Sigmoid colon (tissue), 6 donors: ENCODE measurements at regions not wholly inside any gene's neighbourhood (a gene's known extent, or its start where the extent isn't known, plus 50 kb on each side); places are given as distances from the start of the nearest gene placed in this dataset.

Experiments
- DNase-seq: peaks from one replicate; pipeline ENCODE4 v3.0.0-alpha.2; 2019
- H3K27ac ChIP-seq, 4 donors: fragments of 200-600 bp; sonication (generic); one replicate each; pipeline ENCODE4 v1.5.1; 2016 to 2019; ENCODE audit warnings: mild to moderate bottlenecking in 1 of 4
- H3K27me3 ChIP-seq, 3 donors: fragments of 200-600 bp; sonication (generic); one replicate each; pipeline ENCODE4 v1.5.1; 2019; ENCODE audit warnings: mild to moderate bottlenecking in 1 of 3
- H3K36me3 ChIP-seq, 4 donors: fragments of 200-600 bp; sonication (generic); one replicate each; pipeline ENCODE4 v1.5.1; 2016 to 2019
- H3K4me1 ChIP-seq, 4 donors: fragments of 200-600 bp; sonication (generic); one replicate each; pipeline ENCODE4 v1.5.1; 2017 to 2019
- H3K4me3 ChIP-seq, 4 donors: fragments of 200-600 bp; sonication (generic); one replicate each; pipeline ENCODE4 v1.5.1; 2017 to 2019; ENCODE audit warnings: mild to moderate bottlenecking in 2 of 4, moderate library complexity in 1 of 4
- H3K9me3 ChIP-seq, 4 donors: fragments of 200-600 bp in 3 of 4; sonication (generic) in 3 of 4; one replicate each; pipeline versions ENCODE4 v1.5.1 to v1.6.1; 2013 to 2019
- EP300 ChIP-seq, 4 donors: sonication (generic); formaldehyde crosslinking; IDR thresholded peaks; one replicate each; pipeline ENCODE4 v1.6.1; 2017; ENCODE audit warnings: antibody characterized with exemption in 4 of 4
- POLR2A ChIP-seq, 2 donors: fragments of 450-650 bp; IDR thresholded peaks; one replicate each; pipeline ENCODE4 v1.6.1; 2016; ENCODE audit warnings: antibody characterized with exemption in 2 of 2, mild to moderate bottlenecking in 2 of 2, moderate library complexity in 2 of 2
- POLR2AphosphoS5 ChIP-seq, 4 donors: sonication (generic); formaldehyde crosslinking; IDR thresholded peaks; one replicate each; pipeline ENCODE4 v1.6.1; 2017; ENCODE audit warnings: antibody characterized with exemption in 4 of 4
- WGBS, 2 donors: extraction: QIAGEN DNeasy Blood & Tissue Kit; methylation state at CpG; one replicate each; pipeline ENCODE4 v1.1.7; 2013; 5-methylcytosine and 5-hydroxymethylcytosine counted together
- intact Hi-C: fragments of 100-400 bp; cut with DNase I; formaldehyde crosslinking; loops from one replicate; pipeline ENCODE4 v1.15.1; 2023
- TF ChIP-seq, protein P1 (sequence below), 4 experiments: fragments of 450-650 bp in 3 of 4; fragments of 200-600 bp in 1 of 4; IDR thresholded peaks; one replicate each; pipeline ENCODE4 v1.5.1; 2016 to 2019; ENCODE audit warnings: antibody characterized with exemption in 4 of 4, mild to moderate bottlenecking in 3 of 4, moderate library complexity in 2 of 4
- donor health status: healthy with polysubstance abuse.
- donor health status: healthy.

DNA sequence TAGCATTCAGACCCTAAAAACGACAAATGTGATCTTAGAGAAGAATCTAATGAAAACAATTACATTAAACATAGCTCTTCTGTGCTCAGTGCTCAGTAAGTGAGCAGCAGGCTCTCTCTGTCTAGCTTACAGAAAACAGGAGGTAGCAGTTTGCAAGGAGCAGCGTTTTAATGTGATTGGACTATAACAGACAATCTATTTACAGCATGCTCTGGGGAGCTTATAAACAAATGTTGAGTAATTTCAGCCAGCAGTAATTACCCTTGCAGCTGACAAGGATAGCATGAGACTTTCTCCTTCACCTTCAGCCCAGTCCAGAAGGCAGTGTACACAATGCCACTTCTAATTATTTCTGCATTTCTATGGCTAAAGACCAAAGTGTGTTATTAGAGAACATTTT lies 270.4 kb downstream of the FIGN start:
- no peak overlapping the region for H3K4me3 ChIP-seq
- TF ChIP-seq EP300 (IDR thresholded peaks at IDR 0.05): no peak
- TF ChIP-seq, protein P1, sequence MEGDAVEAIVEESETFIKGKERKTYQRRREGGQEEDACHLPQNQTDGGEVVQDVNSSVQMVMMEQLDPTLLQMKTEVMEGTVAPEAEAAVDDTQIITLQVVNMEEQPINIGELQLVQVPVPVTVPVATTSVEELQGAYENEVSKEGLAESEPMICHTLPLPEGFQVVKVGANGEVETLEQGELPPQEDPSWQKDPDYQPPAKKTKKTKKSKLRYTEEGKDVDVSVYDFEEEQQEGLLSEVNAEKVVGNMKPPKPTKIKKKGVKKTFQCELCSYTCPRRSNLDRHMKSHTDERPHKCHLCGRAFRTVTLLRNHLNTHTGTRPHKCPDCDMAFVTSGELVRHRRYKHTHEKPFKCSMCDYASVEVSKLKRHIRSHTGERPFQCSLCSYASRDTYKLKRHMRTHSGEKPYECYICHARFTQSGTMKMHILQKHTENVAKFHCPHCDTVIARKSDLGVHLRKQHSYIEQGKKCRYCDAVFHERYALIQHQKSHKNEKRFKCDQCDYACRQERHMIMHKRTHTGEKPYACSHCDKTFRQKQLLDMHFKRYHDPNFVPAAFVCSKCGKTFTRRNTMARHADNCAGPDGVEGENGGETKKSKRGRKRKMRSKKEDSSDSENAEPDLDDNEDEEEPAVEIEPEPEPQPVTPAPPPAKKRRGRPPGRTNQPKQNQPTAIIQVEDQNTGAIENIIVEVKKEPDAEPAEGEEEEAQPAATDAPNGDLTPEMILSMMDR (IDR thresholded peaks at IDR 0.05): no peak
- no peak for TF ChIP-seq POLR2A (IDR thresholded peaks at IDR 0.05)
- no peak for TF ChIP-seq POLR2AphosphoS5 (IDR thresholded peaks at IDR 0.05)
- peaks cover 0 to 4% (median 3%) of the 10 kb centered on the region in 4 donors for H3K4me1 ChIP-seq
- no peak overlapping the region for H3K27ac ChIP-seq
- 18 to 30% methylated on average over 2 of the region's 2 CpGs for WGBS, 2 donors
- no peaks in the 10 kb centered on the region for H3K9me3 ChIP-seq
- no peaks in the 10 kb centered on the region for H3K27me3 ChIP-seq
- no peaks in the 10 kb centered on the region for H3K36me3 ChIP-seq
- no peak for DNase-seq
- intact Hi-C loops: no loop called here

DNA sequence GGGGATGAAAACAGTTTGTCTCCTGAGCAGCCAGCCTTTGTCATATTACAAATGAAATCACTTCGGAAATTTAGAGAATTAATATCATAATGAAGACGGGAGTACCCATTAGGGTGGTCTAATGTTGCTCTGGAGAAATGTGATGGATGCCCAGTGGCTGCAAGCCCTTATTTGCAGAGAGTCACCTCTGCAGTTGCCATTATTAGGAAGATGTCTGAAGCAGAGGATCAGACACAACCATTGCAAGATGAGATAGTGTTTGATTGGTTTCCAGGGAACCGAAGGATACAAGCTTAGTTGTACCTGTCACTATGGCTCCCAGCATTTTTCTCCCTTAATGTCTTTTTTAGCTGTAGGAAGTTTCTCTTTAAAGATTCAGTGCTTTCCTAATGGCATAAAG lies 272.4 kb downstream of the FIGN start:
- no peaks in the 10 kb centered on the region for H3K36me3 ChIP-seq
- intact Hi-C loops: no loop called here
- TF ChIP-seq POLR2AphosphoS5 (IDR thresholded peaks at IDR 0.05): no peak
- 91 to 93% methylated on average over 3 of the region's 3 CpGs for WGBS, 2 donors
- no peaks in the 10 kb centered on the region for H3K9me3 ChIP-seq
- peaks cover 0 to 4% (median 3%) of the 10 kb centered on the region in 4 donors for H3K4me1 ChIP-seq
- no peak for DNase-seq
- H3K27me3 ChIP-seq: no peaks in the 10 kb centered on the region
- no peak overlapping the region for H3K27ac ChIP-seq
- H3K4me3 ChIP-seq: no peak overlapping the region

- no peak for DNase-seq
- no peaks in the 10 kb centered on the region for H3K36me3 ChIP-seq
- H3K9me3 ChIP-seq: no peaks in the 10 kb centered on the region
- peaks cover 0 to 4% (median 3%) of the 10 kb centered on the region in 4 donors for H3K4me1 ChIP-seq
- H3K4me3 ChIP-seq: no peak overlapping the region
- WGBS, 2 donors: 91 to 92% methylated on average over 5 of the region's 5 CpGs
- H3K27me3 ChIP-seq: no peaks in the 10 kb centered on the region
- TF ChIP-seq POLR2AphosphoS5 (IDR thresholded peaks at IDR 0.05) (no peak), EP300 (IDR thresholded peaks at IDR 0.05) (no peak)
- TF ChIP-seq, protein P1 (IDR thresholded peaks at IDR 0.05): no peak
- intact Hi-C loops: no loop called here
- H3K27ac ChIP-seq: no peak overlapping the region
These were observed 272.8 kb downstream of the FIGN start for GRCh38 chr2:163462993-163463392.

DNA sequence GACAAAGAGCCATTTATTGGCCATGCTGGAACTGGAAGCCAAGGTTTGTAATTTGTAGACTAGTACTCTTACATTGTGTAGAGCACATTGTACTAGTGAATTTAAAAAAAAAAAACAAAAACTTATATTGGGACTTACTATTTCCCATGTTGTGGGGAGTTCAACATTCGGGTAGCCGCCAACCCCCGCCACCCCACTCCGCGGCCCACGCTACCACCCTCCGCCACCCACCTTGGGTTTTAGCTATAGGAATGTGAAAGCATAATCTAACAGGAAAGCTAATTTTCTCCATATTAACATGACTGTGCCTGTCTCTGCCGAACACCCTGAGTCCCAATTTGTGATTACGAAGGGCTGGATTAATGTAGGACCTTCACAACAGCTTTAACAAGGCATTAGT lies 275.8 kb downstream of the FIGN start:
- no peaks in the 10 kb centered on the region for H3K36me3 ChIP-seq
- H3K4me1 ChIP-seq: no peaks in the 10 kb centered on the region
- no peak for DNase-seq
- H3K9me3 ChIP-seq: no peaks in the 10 kb centered on the region
- intact Hi-C loops: no loop called here
- H3K27ac ChIP-seq: no peak overlapping the region
- 94 to 97% methylated on average over 9 of the region's 9 CpGs for WGBS, 2 donors
- H3K27me3 ChIP-seq: no peaks in the 10 kb centered on the region
- TF ChIP-seq, protein P1 (IDR thresholded peaks at IDR 0.05): no peak
- no peak for TF ChIP-seq POLR2AphosphoS5 (IDR thresholded peaks at IDR 0.05)
- no peak for TF ChIP-seq POLR2A (IDR thresholded peaks at IDR 0.05)
- no peak overlapping the region for H3K4me3 ChIP-seq

DNA sequence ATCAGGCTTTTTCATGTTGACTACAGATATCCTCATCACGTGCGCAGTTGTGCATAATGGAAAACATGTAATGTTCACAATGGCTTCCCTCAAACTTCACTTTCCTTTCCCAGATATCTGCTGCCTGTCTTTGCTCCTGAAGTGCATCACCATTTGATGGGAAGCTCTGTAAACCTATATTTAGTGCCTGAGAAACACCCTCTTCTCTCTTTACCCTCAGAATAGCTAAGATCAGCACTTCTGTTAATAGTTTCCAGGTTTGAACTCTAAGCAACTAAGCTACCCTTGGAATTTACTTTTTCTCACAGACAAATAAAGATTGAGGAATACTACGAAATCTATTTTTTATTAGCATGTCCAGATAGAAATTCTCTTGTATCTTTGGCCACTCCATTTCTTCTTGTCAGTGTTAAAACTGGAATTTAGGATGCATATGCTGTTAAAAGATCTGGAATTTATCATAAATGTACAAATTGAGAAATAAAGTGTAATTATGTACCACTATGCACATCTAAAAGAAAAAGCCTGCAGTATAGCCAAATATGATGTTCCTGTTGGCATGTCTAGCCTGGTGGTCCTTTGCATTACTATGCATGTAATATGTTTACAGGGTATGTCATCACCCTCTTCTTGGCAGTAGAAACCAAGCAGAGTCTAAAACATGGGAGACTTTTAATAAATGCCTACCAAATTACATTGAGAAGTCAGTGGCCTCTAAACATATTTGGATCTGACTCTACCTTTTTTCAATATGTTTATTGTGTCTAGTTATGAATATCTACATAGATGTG lies 278.7 kb downstream of the FIGN start:
- intact Hi-C loops: no loop called here
- no peaks in the 10 kb centered on the region for H3K27me3 ChIP-seq
- no peak for DNase-seq
- H3K27ac ChIP-seq: no peak overlapping the region
- no peaks in the 10 kb centered on the region for H3K9me3 ChIP-seq
- H3K4me3 ChIP-seq: no peak overlapping the region
- H3K36me3 ChIP-seq: no peaks in the 10 kb centered on the region
- no peaks in the 10 kb centered on the region for H3K4me1 ChIP-seq
- TF ChIP-seq, protein P1 (IDR thresholded peaks at IDR 0.05): no peak
- TF ChIP-seq POLR2AphosphoS5 (IDR thresholded peaks at IDR 0.05): no peak
- 80 to 92% methylated on average over 3 of the region's 3 CpGs for WGBS, 2 donors
